Astrocyte (in vitro differentiated cells and primary cell): ENCODE measurements at regions not wholly inside any gene's neighbourhood (a gene's known extent, or its start where the extent isn't known, plus 50 kb on each side); places are given as distances from the start of the nearest gene placed in this dataset.

Experiments used
- DNase-seq: peaks from one replicate; pipeline ENCODE4 v3.0.0-alpha.2; 2010; ENCODE audit warnings: low read depth
- FAIRE-seq: peaks from 2 replicates; lab custom pipeline; 2011; peaks lifted over from hg19 to GRCh38; lab: Jason Lieb, UNC
- H2AFZ ChIP-seq: 2 replicates; pipeline ENCODE4 v1.6.0; 2012; ENCODE audit warnings: low read depth, low read length, inconsistent platforms
- H3K27ac ChIP-seq: 2 replicates; pipeline ENCODE4 v1.5.1; 2011; ENCODE audit warnings: low read depth, low read length, inconsistent platforms
- H3K27me3 ChIP-seq: 2 replicates; pipeline ENCODE4 v1.6.0; 2011; ENCODE audit warnings: low read length, inconsistent platforms; ENCODE audit not compliant: insufficient read depth
- H3K36me3 ChIP-seq: 2 replicates; pipeline ENCODE4 v1.5.1; 2011; ENCODE audit warnings: low read length, inconsistent platforms; ENCODE audit not compliant: insufficient read depth
- H3K4me1 ChIP-seq: 2 replicates; pipeline ENCODE4 v1.5.1; 2011; ENCODE audit warnings: low read length, inconsistent platforms; ENCODE audit not compliant: insufficient read depth
- H3K4me2 ChIP-seq: 2 replicates; pipeline ENCODE4 v1.6.0; 2012; ENCODE audit warnings: low read length, inconsistent platforms
- H3K4me3 ChIP-seq: 2 replicates; pipeline ENCODE4 v1.5.1; 2011; ENCODE audit warnings: low read depth, mild to moderate bottlenecking, low read length, inconsistent platforms; ENCODE audit not compliant: insufficient read depth
- H3K79me2 ChIP-seq: 2 replicates; pipeline ENCODE4 v1.6.0; 2012; ENCODE audit warnings: mild to moderate bottlenecking, low read length, inconsistent platforms; ENCODE audit not compliant: insufficient read depth
- H3K9ac ChIP-seq: 2 replicates; pipeline ENCODE4 v1.6.0; 2012; ENCODE audit warnings: mild to moderate bottlenecking, low read length, inconsistent platforms
- H3K9me3 ChIP-seq: 2 replicates; pipeline ENCODE4 v1.5.1; 2012; ENCODE audit warnings: low read depth, mild to moderate bottlenecking, low read length, inconsistent platforms; ENCODE audit not compliant: insufficient read depth
- H4K20me1 ChIP-seq: 2 replicates; pipeline ENCODE4 v1.6.0; 2012; ENCODE audit warnings: low read length, inconsistent platforms; ENCODE audit not compliant: insufficient read depth
- H3K27ac Mint-ChIP-seq: one replicate; pipeline ENCODE4 v1.8.0; 2021; ENCODE audit warnings: mild to moderate bottlenecking, mixed read lengths; ENCODE audit not compliant: unreplicated experiment
- H3K27me3 Mint-ChIP-seq: one replicate; pipeline ENCODE4 v1.8.0; 2021; ENCODE audit warnings: low read depth, mixed read lengths; ENCODE audit not compliant: unreplicated experiment
- H3K36me3 Mint-ChIP-seq: one replicate; pipeline ENCODE4 v1.8.0; 2021; ENCODE audit warnings: low read depth, mixed read lengths; ENCODE audit not compliant: unreplicated experiment
- H3K4me1 Mint-ChIP-seq: one replicate; pipeline ENCODE4 v1.8.0; 2021; ENCODE audit warnings: low read depth, mixed read lengths; ENCODE audit not compliant: unreplicated experiment
- H3K4me3 Mint-ChIP-seq: one replicate; pipeline ENCODE4 v1.8.0; 2021; ENCODE audit warnings: mild to moderate bottlenecking, moderate library complexity, mixed read lengths; ENCODE audit not compliant: unreplicated experiment
- H3K9me3 Mint-ChIP-seq: one replicate; pipeline ENCODE4 v1.8.0; 2021; ENCODE audit warnings: mild to moderate bottlenecking, mixed read lengths; ENCODE audit not compliant: unreplicated experiment
- EZH2 ChIP-seq: IDR thresholded peaks from 2 replicates; pipeline ENCODE4 v1.6.1; 2012; ENCODE audit warnings: mild to moderate bottlenecking, low read length, inconsistent platforms; ENCODE audit not compliant: insufficient read depth
- TF ChIP-seq, protein P1 (sequence below): IDR thresholded peaks from 2 replicates; pipeline ENCODE4 v1.5.1; 2011; ENCODE audit warnings: low read depth, mild to moderate bottlenecking, inconsistent platforms, low read length, moderate library complexity; ENCODE audit not compliant: insufficient read depth

- H3K9me3 Mint-ChIP-seq: peaks cover 4% of the 10 kb centered on the region
- no peak for TF ChIP-seq EZH2
- TF ChIP-seq, protein P1, sequence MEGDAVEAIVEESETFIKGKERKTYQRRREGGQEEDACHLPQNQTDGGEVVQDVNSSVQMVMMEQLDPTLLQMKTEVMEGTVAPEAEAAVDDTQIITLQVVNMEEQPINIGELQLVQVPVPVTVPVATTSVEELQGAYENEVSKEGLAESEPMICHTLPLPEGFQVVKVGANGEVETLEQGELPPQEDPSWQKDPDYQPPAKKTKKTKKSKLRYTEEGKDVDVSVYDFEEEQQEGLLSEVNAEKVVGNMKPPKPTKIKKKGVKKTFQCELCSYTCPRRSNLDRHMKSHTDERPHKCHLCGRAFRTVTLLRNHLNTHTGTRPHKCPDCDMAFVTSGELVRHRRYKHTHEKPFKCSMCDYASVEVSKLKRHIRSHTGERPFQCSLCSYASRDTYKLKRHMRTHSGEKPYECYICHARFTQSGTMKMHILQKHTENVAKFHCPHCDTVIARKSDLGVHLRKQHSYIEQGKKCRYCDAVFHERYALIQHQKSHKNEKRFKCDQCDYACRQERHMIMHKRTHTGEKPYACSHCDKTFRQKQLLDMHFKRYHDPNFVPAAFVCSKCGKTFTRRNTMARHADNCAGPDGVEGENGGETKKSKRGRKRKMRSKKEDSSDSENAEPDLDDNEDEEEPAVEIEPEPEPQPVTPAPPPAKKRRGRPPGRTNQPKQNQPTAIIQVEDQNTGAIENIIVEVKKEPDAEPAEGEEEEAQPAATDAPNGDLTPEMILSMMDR: no peak
- H4K20me1 ChIP-seq: no peaks in the 10 kb centered on the region
- FAIRE-seq: no peak
- H3K27me3 ChIP-seq: no peaks in the 10 kb centered on the region
- no peak for DNase-seq
- no peaks in the 10 kb centered on the region for H3K79me2 ChIP-seq
- H3K9ac ChIP-seq: no peak overlapping the region
- no peak overlapping the region for H3K27ac Mint-ChIP-seq
- H3K27me3 Mint-ChIP-seq: peaks cover 39% of the 10 kb centered on the region
- no peaks in the 10 kb centered on the region for H3K4me1 Mint-ChIP-seq
- no peaks in the 10 kb centered on the region for H3K36me3 Mint-ChIP-seq
- no peaks in the 10 kb centered on the region for H3K9me3 ChIP-seq
- no peak overlapping the region for H3K4me3 Mint-ChIP-seq
- no peak overlapping the region for H3K4me2 ChIP-seq
- no peak overlapping the region for H3K27ac ChIP-seq
- peaks cover 7% of the 10 kb centered on the region for H3K4me1 ChIP-seq
- H2AFZ ChIP-seq: no peak overlapping the region
- no peaks in the 10 kb centered on the region for H3K36me3 ChIP-seq
- H3K4me3 ChIP-seq: no peak overlapping the region
Measured at GRCh38 chr7:155169498-155170065, 99.5 kb downstream of the HTR5A start.

- no peaks in the 10 kb centered on the region for H3K36me3 Mint-ChIP-seq
Measured at GRCh38 chr7:155170331-155170730, 100.2 kb downstream of the HTR5A start.

DNA sequence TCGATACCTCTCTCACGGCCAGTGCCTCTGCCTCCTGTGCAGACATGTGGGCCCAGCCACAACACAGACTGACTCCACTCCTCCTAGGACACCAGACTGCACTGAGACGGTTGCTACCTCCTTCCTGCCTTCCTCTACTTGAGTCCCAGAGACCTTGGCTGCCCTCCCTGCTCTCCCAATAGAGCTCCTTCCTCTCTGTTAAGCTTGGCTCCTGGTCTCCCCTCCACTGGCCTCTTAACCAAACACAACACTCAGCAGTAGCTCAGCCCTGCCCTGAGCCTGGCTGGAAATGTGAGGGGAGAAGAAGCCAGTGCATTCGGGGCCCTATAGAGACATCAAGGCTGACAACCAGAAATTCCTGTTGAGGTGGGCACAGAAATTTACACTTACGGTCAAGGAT is 102.0 kb downstream of the HTR5A start:
- no peak overlapping the region for H3K27ac ChIP-seq
- TF ChIP-seq EZH2: no peak
- TF ChIP-seq, protein P1: no peak
- H3K4me1 ChIP-seq: no peaks in the 10 kb centered on the region
- no peak overlapping the region for H3K27ac Mint-ChIP-seq
- no peak overlapping the region for H3K4me3 ChIP-seq
- DNase-seq: no peak
- no peaks in the 10 kb centered on the region for H3K36me3 ChIP-seq
- no peaks in the 10 kb centered on the region for H3K79me2 ChIP-seq
- no peaks in the 10 kb centered on the region for H3K9me3 ChIP-seq
- H3K4me3 Mint-ChIP-seq: no peak overlapping the region
- no peak for FAIRE-seq
- H3K4me1 Mint-ChIP-seq: no peaks in the 10 kb centered on the region
- H3K27me3 Mint-ChIP-seq: peaks cover 35% of the 10 kb centered on the region
- H3K36me3 Mint-ChIP-seq: no peaks in the 10 kb centered on the region
- no peak overlapping the region for H2AFZ ChIP-seq
- H3K27me3 ChIP-seq: no peaks in the 10 kb centered on the region
- H3K9me3 Mint-ChIP-seq: peaks cover 4% of the 10 kb centered on the region
- H3K9ac ChIP-seq: no peak overlapping the region
- no peaks in the 10 kb centered on the region for H4K20me1 ChIP-seq
- no peak overlapping the region for H3K4me2 ChIP-seq

More at GRCh38 chr7:155170331-155170730, 100.2 kb downstream of the HTR5A start:
- Mint-ChIP-seq H3K4me3 (no peak overlapping the region), H3K27me3 (peaks cover 39% of the 10 kb centered on the region), H3K4me1 (no peaks in the 10 kb centered on the region), H3K9me3 (peaks cover 4% of the 10 kb centered on the region), H3K27ac (no peak overlapping the region)
- H3K4me2 ChIP-seq: no peak overlapping the region
- TF ChIP-seq, protein P1: no peak
- no peak for TF ChIP-seq EZH2
- no peaks in the 10 kb centered on the region for H3K79me2 ChIP-seq
- no peak overlapping the region for H3K4me3 ChIP-seq
- no peaks in the 10 kb centered on the region for H3K27me3 ChIP-seq
- FAIRE-seq (no peak), DNase-seq (no peak)
- peaks cover 7% of the 10 kb centered on the region for H3K4me1 ChIP-seq
- no peak overlapping the region for H3K9ac ChIP-seq
- H3K36me3 ChIP-seq: no peaks in the 10 kb centered on the region
- H2AFZ ChIP-seq: no peak overlapping the region
- H4K20me1 ChIP-seq: no peaks in the 10 kb centered on the region
- no peak overlapping the region for H3K27ac ChIP-seq
- no peaks in the 10 kb centered on the region for H3K9me3 ChIP-seq
